Esophagus muscularis mucosa (tissue), 3 donors: ENCODE measurements at regions not wholly inside any gene's neighbourhood (a gene's known extent, or its start where the extent isn't known, plus 50 kb on each side); places are given as distances from the start of the nearest gene placed in this dataset.

Experiments used
- POLR2A ChIP-seq: fragments of 450-650 bp; IDR thresholded peaks from one replicate; pipeline ENCODE4 v1.6.1; 2017; ENCODE audit warnings: antibody characterized with exemption, moderate library complexity, mild to moderate bottlenecking, low read depth
- TF ChIP-seq, protein P1 (sequence below), 3 experiments: fragments of 200-600 bp in 2 of 3; fragments of 450-650 bp in 1 of 3; sonication (generic) in 2 of 3; IDR thresholded peaks; one replicate each; pipeline ENCODE4 v1.5.1; 2017 to 2019; ENCODE audit warnings: antibody characterized with exemption in 3 of 3, mild to moderate bottlenecking in 2 of 3, moderate library complexity in 1 of 3

DNA sequence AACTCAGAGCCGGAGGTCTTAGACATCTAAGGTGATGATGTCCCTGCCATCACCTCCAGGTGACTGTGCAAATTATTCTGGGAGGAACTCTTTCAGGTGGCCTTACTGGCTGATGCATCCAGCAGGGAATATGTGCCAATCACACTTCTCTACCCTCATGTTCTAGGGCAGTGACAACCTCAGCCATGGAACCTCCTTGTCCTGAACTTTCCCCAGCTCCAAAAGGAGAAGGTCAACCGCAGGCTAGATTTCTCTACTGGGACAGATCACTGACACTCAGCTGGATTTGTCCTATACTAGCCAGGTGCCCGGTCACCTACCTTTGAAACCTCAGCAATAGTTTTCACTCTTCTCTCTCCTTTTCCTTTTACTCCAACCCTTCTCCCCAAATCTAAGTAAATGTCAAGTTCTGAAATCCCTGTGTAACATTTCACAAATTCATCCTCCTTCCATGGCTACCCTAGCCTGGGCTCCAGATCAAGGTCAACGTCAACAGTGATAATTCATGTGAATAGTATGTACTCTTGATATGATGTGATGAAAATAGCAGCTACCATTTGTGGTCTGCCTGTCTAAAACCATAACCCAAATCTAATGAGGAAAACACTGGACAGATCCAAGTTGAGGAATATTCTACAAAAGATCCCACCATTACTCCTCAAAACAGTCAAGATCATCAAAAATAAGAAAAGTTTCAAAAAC, 115.0 kb upstream of the EGLN3 start:
- TF ChIP-seq, protein P1, sequence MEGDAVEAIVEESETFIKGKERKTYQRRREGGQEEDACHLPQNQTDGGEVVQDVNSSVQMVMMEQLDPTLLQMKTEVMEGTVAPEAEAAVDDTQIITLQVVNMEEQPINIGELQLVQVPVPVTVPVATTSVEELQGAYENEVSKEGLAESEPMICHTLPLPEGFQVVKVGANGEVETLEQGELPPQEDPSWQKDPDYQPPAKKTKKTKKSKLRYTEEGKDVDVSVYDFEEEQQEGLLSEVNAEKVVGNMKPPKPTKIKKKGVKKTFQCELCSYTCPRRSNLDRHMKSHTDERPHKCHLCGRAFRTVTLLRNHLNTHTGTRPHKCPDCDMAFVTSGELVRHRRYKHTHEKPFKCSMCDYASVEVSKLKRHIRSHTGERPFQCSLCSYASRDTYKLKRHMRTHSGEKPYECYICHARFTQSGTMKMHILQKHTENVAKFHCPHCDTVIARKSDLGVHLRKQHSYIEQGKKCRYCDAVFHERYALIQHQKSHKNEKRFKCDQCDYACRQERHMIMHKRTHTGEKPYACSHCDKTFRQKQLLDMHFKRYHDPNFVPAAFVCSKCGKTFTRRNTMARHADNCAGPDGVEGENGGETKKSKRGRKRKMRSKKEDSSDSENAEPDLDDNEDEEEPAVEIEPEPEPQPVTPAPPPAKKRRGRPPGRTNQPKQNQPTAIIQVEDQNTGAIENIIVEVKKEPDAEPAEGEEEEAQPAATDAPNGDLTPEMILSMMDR (IDR thresholded peaks at IDR 0.05) = no peak
- no peak for TF ChIP-seq POLR2A
